GM12891 (cell line): ENCODE measurements at regions not wholly inside any gene's neighbourhood (a gene's known extent, or its start where the extent isn't known, plus 50 kb on each side); places are given as distances from the start of the nearest gene placed in this dataset.
"Not testable (repeated sequence)": the region's sequence is repeated elsewhere in the genome, so short reads cannot be mapped to it uniquely, and the experiment has no call there.

Source experiments
- DNase-seq: peaks from one replicate; pipeline ENCODE4 v3.0.0; 2011; ENCODE audit warnings: low spot score; ENCODE audit not compliant: insufficient read length
- FAIRE-seq: peaks from 2 replicates; lab custom pipeline; 2011; peaks lifted over from hg19 to GRCh38; lab: Jason Lieb, UNC
- PAX5 ChIP-seq: IDR thresholded peaks from 2 replicates; pipeline ENCODE4 v1.6.1; 2011; ENCODE audit warnings: low read length, moderate library complexity, mild to moderate bottlenecking; ENCODE audit not compliant: insufficient read depth, severe bottlenecking
- POLR2A ChIP-seq: IDR thresholded peaks from 2 replicates; pipeline ENCODE4 v1.6.1; 2011; ENCODE audit warnings: low read depth, low read length, control low read depth
- POLR2AphosphoS5 ChIP-seq: IDR thresholded peaks from 2 replicates; pipeline ENCODE4 v1.6.1; 2011; ENCODE audit warnings: low read depth, low read length, control low read depth
- POU2F2 ChIP-seq: IDR thresholded peaks from 2 replicates; pipeline ENCODE4 v1.6.1; 2011; ENCODE audit warnings: low read depth, mild to moderate bottlenecking, control low read depth, low read length, moderate library complexity
- SPI1 ChIP-seq: IDR thresholded peaks from 2 replicates; pipeline ENCODE4 v1.6.1; 2011; ENCODE audit warnings: low read depth, low read length, control low read depth
- TAF1 ChIP-seq: IDR thresholded peaks from 2 replicates; pipeline ENCODE4 v1.6.1; 2011; ENCODE audit warnings: low read depth, low read length, control low read depth

- TF ChIP-seq SPI1: no peak
- TF ChIP-seq POLR2A: no peak
- TF ChIP-seq TAF1: no peak
- no peak for TF ChIP-seq POU2F2
- no peak for TF ChIP-seq PAX5
- no peak for TF ChIP-seq POLR2AphosphoS5
- FAIRE-seq (no peak), DNase-seq (no peak)
These were observed 1098.2 kb upstream of the FANCL start for GRCh38 chr2:59339121-59339836.

- DNase-seq (no peak), FAIRE-seq (no peak)
- TF ChIP-seq POU2F2: no peak
- TF ChIP-seq POLR2A: no peak
- no peak for TF ChIP-seq POLR2AphosphoS5
These were observed 1091.9 kb upstream of the FANCL start for GRCh38 chr2:59333007-59333406.

GRCh38 chr2:59326581-59327365, 1085.6 kb upstream of the FANCL start:
- not testable (repeated sequence) for DNase-seq, FAIRE-seq

GRCh38 chr2:59322870-59323269, 1081.7 kb upstream of the FANCL start:
- FAIRE-seq (no peak), DNase-seq (no peak)
- TF ChIP-seq PAX5 (no peak), POLR2A (no peak), POLR2AphosphoS5 (no peak), TAF1 (no peak), POU2F2 (no peak), SPI1 (no peak)

GRCh38 chr2:59322005-59322404, 1080.9 kb upstream of the FANCL start:
- no peak for DNase-seq

GRCh38 chr2:59314031-59314766, 1073.1 kb upstream of the FANCL start:
- TF ChIP-seq POLR2A: no peak
- FAIRE-seq: no peak
- DNase-seq: no peak

More at GRCh38 chr2:59322005-59322404, 1080.9 kb upstream of the FANCL start:
- TF ChIP-seq SPI1 (no peak), PAX5 (no peak), TAF1 (no peak), POU2F2 (no peak), POLR2AphosphoS5 (no peak), POLR2A (no peak)
- no peak for FAIRE-seq

- no peak for FAIRE-seq
- DNase-seq: no peak
- TF ChIP-seq POU2F2: no peak
These were observed 1072.1 kb upstream of the FANCL start for GRCh38 chr2:59312967-59313940.

GRCh38 chr2:59312029-59312428, 1070.9 kb upstream of the FANCL start:
- DNase-seq: no peak
- no peak for FAIRE-seq
- TF ChIP-seq PAX5 (no peak), POLR2A (no peak), POLR2AphosphoS5 (no peak), TAF1 (no peak), SPI1 (no peak), POU2F2 (no peak)

GRCh38 chr2:59308108-59308507, 1067.0 kb upstream of the FANCL start:
- DNase-seq (no peak), FAIRE-seq (no peak)
- TF ChIP-seq TAF1: no peak
- TF ChIP-seq POU2F2: no peak
- TF ChIP-seq POLR2AphosphoS5: no peak
- TF ChIP-seq PAX5: no peak
- TF ChIP-seq POLR2A: no peak
- no peak for TF ChIP-seq SPI1
